GM18861 (cell line): ENCODE measurements at regions not wholly inside any gene's neighbourhood (a gene's known extent, or its start where the extent isn't known, plus 50 kb on each side); places are given as distances from the start of the nearest gene placed in this dataset.

Experiments used
- ATAC-seq: cut with Tn5 transposase; IDR thresholded peaks from one replicate; pipeline ENCODE4 v1.9.1; 2021; ENCODE audit not compliant: unreplicated experiment

DNA sequence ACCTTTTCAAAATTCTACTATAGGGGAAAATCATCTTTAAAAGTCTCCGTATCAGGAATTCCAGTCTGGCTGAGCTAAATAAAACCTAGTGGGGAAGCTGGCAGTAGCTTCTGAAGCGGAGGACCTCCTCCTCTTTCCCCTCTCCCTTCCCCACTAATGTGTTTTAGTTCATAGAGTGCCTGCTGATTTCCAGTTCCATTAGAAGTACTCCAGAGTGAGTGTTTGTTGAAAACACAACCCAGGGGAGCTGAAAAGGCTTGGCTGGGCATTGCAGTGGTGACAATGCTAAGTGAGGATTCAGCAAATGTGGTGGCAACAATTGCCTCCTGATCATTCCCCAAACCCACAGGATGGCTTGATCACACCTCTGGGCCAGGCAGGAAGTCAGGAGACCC is 144.2 kb upstream of the FRMD6 start:
- no peak for ATAC-seq

DNA sequence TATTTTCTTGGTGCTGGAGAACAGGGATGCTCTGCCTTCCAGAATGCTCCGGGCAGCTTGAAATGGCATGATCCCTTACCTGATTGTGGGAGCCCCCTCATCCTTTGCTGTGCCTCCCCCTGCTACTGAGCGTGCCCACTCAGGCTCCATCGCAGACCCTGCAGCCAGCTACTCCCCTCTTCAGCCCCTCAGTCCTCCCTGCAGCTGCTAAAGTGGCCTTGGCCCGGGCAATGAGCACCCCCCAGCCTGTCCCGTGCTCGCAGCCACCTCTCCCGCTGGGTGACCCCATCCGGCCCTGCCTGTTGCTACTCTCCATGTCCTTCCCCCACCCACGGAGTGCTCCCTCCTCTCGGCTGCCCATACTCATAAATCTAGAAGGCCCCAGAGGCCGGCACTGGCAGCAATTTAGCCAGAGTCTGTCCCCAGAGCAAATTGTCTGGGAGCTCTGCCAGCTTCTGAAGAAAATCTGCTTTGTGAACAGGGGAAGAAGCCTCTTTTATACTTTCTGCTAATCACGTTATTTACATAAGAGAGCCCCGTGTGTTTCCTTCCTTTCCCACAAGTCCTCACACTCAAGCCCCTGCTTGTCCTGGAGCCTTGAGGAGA is 143.7 kb upstream of the FRMD6 start:
- no peak for ATAC-seq

DNA sequence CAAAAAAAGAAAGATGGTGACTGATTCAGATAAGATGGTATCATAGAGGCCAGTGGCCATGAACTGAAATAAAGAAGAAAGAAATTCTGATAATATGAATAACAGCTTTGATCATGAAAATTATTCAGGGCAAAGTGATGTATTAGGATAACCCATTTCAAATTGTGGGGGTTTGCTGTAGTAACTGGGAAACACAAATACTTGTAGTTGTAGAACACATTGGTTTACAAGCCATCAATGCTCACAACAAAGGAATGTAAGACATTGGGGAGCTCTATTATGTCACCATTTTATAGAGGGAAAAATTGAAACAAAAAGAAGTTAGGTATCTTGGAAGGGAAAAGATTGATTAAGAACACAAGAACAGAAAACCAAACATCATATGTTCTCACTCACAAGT is 140.4 kb upstream of the FRMD6 start:
- ATAC-seq = no peak

DNA sequence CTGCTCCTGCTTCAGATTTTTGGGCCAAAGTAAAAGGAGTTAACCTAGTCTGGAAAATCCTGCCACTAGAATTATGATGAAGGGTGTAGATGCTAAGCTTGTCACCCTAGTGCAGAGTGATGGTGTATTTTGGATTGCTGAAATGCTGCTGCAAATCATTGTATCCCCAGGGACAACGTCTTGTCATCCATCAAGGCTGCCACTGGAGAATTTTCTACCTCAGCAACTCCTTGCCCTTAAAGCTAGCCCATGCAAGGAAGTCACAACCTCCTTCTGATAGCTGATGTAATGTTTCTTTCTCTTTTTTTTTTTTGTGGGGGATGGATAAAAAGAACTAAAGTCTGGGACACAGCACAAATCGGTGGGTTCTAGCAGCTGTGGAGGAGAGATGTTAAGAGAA is 139.4 kb upstream of the FRMD6 start:
- ATAC-seq = no peak

DNA sequence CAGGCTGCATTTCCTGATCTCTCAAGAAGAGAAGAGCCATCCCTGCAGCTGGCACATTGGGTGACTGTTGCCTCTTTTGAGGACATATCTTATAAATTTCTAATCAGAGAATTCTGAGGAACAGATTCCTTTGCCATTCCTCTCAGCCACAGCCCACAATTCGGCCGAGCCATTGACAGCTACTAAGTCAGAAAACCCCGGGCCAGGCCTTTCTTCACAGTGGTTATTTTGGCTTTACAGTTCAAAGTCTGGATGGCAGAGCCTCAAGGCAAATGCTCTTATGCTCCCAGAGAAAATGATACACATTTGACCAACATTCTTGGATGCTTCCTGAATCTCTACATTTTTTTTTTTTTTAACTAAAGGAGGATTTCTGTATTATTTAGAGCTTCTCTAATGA is 138.4 kb upstream of the FRMD6 start:
- no peak for ATAC-seq

DNA sequence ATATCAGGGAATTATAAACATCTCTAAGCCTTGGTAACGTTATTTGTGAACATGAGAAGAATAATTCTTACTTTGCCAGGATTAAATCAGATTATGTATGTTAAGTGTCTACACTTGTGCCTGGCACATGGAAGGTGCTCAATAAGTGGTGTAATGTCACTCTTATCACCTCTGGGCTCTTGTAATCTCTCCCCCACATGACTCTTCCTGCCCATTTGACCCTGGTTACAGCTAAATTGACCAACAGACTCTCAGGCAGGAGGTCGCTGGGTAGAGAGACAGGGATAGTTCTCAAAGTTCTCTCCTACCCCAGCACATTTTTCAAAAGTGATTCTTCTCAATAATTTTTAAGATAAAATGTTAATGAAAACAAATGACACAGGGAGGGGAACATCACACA is 137.8 kb upstream of the FRMD6 start:
- no peak for ATAC-seq

DNA sequence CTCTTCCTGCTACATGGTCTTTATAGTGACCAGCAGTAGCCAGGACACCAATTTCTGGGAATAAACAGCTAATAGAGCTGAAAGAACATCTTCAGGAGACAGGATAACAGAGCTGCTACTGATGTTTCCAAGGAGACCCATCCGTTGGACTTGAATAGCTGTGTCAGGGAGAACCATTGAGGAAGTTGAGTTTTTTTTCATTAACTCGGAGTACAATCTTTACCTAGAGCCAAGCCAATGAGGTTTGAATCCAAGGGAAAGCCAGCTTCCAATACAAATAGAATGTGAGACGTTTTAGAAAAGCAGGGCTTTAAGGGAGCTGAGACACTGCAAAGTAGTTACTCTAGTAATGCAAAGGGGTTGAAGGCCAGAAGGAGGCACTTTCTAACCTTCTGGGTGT is 136.1 kb upstream of the FRMD6 start:
- ATAC-seq = no peak

DNA sequence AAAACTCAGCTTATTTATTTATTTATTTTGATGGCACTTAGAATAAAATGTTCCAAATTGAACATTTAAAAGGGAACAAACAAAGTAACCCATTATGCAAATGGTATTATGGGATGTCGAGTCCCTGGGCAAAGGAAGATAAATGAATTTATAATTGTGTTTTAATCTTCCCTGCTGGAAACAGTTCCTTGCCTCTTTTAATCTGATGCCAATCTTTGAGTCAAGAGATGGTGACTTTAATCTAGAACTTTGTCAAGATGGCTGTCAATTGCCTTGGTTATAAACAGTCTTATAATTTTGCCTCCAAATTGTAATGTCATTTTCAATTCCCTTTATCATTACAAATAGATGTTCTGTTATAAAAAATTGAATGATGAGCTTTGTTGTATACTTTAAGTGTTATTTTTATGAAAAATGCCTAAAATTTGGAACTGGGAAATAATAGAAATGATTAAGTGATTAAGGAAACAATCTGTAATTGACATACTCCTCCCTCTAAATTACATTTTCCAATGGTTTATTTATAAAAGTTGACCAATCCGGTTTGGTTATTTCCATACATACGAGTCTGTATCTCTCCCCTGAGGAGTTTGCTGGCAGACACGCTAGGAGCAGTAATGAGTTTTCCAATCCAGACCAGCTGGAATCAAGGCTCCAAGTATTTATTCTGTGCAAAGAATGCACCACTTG is 134.9 kb upstream of the FRMD6 start:
- ATAC-seq = no peak

DNA sequence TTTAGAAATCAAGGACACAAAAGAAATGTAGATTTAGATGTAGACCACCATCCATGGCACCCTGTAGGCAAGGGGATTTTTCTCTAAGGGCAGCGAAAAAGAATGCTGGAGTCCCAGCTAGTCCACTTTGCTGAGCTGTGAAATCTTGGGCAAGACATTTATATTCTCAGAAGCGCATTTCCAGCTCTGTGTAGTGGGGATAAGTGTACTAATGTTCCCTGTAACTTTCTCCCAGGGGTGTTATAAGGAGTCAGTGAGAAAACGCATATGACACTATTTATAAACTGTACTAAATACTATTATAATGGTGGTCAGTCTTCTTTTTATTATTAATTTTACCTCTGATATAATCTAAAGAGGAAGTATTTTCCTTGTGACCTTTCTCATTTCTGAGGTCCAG is 133.4 kb upstream of the FRMD6 start:
- no peak for ATAC-seq

DNA sequence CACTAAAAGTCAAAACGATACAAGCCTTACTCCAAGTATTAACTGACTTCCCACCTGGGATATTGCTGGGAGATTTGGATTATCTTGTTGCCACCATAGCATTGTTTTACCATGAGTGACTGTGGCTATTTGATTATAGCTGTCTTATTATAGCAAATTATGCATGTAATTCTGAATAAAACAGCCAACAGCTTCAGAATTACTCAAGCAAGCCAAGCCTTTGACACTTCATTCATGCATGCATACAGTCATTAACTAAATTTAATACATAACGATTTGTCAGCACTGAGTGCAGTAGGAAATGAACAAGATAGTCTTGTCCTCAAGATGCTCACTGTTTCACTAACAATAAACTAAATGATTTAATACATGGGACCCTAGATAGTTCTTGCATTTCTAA is 133.0 kb upstream of the FRMD6 start:
- no peak for ATAC-seq

DNA sequence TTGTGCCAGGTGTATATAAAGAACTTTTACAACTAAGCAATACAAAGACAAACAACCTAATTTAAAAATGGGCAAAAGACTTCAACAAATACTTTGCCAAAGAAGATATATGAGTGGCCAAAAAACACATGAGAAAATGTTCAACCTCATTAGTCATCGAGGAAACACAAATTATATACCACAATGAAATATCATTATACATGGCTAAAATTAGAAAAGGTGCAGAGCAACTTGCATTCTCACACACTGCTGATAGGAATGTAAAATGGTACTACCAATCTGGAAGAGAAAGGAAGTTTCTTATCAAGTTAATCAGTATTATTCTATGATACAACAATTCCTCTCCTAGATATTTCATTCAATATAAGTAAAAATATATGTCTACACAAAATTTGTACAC is 131.6 kb upstream of the FRMD6 start:
- ATAC-seq = no peak

DNA sequence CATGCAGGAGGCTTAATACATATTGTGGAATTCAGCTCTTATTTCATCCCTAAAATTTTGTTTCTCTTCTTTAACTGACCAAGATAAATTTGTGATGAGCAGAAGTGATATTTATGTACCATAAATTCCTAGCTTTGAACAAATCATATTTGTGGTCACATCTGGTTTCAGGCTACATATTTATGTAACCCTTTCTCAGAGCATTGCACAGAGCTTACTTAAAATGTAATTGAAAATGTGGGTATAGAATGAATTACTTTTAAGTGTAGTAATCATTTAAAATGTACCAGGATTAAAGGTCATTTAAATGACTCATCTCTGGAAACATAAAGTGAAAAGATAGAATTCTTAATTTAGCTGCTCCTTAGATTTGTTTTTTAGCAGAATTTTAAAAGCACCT is 129.9 kb upstream of the FRMD6 start:
- no peak for ATAC-seq

DNA sequence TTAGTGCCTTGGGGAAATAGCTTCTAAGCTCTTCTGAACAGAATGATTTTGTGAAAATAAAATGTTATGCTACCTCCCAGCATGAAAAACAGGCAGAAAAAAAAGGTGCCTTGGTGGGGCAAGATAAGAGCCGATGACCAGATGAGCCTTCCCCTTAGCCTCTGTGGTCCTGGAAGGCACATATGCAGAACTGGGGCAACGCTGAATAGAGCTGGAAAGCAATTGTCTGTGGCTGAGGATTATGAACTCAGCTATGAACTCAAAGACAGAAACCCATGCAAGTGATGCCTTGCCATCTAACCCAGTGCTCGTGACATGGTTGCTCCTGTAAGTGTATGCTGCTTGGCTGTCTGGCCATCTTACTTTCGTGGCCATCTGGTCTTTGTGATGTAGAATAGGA is 128.5 kb upstream of the FRMD6 start:
- no peak for ATAC-seq

DNA sequence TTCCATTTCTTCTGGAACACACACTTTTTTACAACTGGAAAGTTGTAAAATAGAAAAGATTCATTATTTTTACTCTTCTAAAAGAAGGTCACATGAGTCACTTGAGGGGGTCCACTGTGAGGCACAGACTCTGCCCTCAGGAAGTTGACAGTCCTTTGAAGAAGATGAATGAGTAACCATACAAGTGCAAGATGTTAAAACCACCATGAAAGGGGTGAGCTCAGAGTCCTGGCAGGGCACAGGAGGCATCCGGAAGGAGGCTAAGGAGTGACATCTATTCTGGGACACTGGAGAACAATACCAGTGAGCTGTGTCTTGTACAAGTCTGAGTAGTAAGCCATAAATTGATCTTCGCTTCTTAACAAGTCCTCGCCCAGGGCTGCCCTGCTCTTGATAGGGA is 126.0 kb upstream of the FRMD6 start:
- ATAC-seq = no peak

DNA sequence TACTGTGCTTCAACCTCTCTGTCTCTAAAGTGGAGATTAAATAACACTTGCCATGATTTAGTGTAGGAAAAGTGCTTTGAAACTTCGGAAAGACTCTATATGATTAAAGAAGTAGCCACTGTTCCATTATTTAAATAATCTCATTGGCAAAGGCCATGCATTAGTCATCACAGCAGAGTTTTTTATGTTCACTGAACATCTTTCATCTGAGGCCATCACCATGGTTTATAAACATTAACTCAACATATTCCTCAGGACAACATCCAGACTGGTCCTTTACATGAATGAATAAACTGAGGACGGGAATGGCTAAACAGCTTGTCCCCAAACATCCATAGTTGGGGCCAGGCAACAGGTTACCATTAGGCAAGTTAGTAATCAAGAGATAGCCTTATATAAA is 124.6 kb upstream of the FRMD6 start:
- no peak for ATAC-seq

DNA sequence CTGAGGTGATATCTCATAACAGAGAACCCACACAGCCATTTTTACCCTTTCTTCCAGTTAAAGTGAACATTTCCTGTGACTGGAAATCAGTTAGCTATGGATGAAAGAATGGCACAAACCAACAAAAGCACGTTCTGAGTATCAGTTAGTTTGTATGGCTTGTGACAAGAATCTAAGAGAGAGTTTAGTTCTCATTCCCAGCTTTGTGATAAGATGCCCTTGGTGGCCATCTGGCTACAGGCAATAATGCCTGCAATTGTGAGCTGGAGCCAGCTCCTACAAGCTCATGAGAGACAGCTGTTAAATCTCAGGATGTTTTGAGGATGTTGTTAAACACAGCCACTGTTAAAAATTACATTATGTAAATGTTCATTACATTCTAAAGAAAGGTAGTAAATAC is 122.0 kb upstream of the FRMD6 start:
- no peak for ATAC-seq

DNA sequence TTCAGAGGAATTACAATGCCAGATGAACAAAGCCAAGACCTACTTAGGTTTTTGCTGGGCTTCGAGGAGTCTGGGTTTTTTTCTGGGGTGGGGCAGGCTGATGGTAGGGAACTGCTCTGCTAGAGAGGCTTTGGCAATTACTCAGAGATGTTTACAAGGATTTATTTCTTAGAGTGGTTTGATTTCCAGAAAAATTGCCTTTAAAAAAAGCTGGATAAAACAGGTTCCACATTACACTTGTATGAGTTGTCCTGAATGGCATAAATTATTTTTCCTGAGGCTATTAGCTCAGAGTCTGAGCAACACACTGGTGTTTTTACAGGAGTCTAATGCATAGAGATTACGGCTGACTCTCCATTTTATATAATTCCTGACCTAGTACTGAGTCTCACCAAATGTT is 118.5 kb upstream of the FRMD6 start:
- no peak for ATAC-seq

DNA sequence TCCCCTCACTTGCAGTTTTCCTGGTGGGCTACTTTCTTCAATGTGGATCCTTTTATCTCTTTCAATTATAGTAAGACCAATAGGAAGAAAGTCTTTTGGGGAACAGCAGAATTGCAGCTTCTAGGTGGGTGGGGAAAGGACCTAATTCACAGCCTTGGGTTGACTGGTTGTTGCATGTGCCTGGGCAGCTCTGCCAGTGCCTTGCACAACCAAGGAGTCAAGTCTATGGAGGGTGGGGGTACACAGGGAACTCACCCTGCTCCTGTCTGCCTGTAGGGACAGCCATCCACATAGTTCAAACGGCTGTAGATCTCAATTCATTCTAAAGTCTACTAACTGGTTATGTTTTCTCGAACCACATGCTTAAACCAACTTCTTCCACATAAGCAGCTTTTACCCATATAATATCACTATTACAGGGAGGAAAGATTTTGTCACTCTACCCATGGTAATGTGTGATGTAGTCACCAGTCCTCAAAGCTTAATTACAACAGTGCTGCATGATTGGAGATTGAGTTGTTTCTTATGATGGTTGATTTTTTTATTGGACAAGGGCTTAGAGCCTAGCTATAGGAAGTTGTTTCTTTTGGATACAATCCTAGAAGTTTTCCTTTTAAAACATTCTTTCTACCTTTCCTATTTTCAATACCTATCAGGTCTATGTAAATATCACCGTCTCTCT is 117.7 kb upstream of the FRMD6 start:
- no peak for ATAC-seq

DNA sequence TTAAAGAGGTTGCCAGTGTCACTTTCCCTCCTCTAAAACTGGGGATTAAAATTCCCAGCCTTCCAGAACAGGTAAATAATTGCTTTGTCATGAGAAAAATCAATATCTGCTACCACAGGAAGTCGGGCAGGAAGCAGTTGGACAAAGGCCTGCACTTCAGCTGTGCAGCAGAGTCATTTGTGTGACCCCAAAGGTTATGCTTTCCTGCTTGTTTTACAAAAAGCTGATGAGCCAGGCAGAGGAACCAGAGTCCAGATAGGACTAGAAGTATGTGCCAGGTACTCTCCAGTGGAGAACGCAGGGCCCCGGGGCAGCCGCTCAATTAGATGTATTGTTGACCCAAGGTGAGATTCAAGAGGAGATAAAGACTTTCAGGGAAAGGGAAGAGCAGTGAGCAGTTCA is 117.1 kb upstream of the FRMD6 start:
- no peak for ATAC-seq

DNA sequence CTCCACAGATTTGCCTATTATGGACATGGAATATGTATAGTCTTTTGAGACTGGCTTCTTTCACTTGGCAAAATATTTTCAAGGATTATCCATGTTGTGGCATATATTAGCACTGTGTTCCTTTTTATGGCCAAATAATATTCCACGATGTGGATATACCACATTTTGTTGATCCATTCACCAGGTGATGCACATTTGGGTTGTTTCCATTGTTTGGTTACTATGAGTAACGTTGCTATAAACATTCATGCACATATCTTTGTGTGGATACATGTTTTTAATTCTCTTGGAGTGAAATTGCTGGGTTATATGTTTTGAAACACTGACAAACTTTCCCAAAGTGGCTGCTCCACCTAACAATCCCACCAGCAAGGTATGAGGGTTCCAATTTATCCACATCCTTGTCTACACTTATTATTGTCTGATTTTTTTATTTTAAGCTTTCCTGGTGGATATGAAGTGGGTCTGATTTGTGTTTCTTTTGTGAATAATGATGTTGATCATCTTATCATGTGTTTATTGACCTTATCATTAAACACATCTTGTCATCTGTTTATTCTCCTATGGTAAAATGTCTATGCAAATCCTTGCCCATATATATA is 116.2 kb upstream of the FRMD6 start:
- ATAC-seq = no peak

DNA sequence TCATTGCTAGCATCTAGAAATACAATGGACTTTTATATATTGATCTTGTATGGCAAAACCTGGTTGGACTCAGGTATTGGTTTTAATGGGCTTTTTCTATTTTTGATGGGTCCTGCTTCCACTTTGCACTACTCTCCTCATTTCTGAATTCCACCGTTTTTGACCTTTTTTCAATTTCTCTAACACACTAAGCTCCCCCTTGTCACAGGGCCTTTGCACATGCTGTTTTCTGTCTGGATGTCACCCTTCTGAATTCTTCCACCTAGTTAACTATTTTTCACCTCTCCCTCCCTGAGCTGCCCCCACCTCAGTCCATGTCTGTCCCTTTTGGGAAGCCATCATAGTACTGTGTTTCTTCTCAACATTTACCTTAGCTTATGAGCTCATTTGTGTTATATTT is 112.7 kb upstream of the FRMD6 start:
- no peak for ATAC-seq

DNA sequence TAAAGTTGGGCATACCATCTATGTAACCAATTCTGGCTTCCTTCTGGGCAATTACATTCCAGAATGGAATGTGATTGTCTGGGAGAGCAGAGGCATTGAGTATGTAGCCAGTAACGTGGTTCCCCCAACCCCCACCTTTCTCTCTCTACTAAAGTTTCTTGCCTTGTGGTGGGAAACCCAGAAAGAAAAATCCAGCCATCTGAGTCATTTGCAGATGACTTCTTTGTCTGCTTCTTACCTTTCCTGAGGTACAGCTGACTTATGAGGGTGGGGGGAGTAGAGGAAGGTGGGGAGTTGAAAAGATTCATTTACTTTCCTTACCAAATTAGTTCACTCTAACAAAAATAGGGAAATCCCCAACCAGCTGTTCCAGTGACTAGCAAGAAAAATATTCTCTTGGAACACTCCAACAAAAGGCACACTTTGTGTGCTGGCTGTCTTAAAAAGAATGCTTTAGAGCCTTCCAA is 112.1 kb upstream of the FRMD6 start:
- ATAC-seq = no peak
